Right forelimb (tissue), 1 donor: ENCODE measurements at regions not wholly inside any gene's neighbourhood (a gene's known extent, or its start where the extent isn't known, plus 50 kb on each side); places are given as distances from the start of the nearest gene placed in this dataset.

Source experiments
- DNase-seq: peaks from one replicate; pipeline ENCODE4 v3.0.0-alpha.2; 2018

DNA sequence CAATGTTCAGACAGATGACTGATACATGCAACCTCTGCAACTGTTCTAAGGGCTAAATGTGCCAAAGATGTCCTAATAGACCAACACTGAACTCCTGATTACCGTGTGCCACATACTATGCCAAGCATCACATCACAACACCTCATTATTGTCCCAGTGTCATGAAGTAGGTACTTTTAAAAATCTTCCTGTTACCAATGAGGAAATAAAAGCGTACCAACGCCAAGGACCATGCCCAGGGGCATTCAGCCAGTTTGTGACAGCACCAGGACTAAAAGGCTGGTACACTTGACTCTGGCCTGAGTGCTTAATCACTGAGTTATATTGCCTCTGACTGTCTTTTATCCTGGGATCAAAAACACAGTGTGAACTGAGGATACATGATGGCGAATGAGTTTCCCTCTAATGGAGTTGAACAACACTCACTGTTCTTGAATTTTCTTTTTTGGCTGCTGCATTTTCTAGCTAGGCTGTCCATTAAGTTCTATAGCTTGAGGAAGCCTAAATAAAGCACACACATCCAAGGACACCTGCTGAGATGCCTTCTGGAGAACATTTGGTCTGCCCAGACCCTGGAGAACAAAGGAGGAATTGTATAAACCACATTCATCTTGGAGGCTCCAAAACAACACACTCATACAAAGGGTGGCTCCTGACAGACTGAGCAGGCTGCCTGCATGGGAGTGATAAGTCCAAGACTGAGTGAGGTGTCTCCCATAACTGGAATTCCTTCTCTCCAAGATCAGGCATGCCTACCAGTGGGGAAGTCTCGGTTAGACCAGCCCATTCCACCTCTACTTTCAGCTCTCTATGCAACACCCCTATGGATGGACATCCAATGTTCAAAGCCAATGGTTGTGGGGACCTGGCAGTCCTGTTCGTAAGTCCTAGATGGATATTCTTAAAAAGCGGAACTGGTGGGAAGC lies 126.7 kb upstream of the PRICKLE2 start:
- DNase-seq = no peak

GRCh38 chr3:64349551-64349950 lies 124.3 kb upstream of the PRICKLE2 start:
- DNase-seq = no peak

DNA sequence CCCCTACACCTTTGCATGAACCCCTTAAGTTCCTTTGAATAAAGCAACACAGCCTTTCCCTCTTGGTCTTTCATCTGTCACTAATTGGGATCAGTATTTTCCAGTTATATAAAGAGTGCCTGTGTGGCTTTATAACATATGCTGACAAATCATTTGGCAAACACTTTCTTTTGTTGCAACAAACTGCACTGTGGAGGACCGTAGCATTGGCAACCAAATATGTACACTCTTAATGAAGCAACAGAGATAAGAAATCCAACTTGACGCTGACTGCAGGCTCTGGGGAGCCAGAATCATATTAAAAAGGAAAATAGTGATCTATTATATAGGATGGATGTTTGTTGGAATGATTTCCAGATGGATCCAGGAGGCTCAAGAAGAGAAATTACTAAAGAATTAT lies 120.1 kb upstream of the PRICKLE2 start:
- DNase-seq = no peak

DNA sequence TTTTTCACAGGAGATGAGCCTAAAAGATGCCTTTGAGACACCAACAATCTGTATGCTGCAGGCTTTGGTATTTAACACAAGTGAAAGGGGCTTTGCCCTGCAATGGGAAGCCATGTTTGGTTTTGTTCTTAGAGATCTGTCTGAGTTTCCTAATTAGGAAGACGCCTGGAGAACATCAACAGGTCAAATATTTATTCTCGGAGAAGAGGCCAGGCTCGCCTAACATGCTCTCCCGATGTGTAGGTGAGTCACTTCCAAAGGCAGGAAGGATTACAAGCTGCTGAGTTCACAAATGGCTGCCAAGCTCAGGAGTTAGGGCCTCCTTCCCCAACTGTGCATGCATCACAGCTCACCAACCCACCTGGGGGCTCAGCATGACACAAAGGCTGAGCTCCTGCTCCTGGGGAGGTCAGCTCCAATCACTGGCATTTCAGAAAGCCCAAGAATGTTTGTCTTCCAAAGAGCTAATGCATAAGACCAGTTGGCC lies 119.5 kb upstream of the PRICKLE2 start:
- DNase-seq = no peak

DNA sequence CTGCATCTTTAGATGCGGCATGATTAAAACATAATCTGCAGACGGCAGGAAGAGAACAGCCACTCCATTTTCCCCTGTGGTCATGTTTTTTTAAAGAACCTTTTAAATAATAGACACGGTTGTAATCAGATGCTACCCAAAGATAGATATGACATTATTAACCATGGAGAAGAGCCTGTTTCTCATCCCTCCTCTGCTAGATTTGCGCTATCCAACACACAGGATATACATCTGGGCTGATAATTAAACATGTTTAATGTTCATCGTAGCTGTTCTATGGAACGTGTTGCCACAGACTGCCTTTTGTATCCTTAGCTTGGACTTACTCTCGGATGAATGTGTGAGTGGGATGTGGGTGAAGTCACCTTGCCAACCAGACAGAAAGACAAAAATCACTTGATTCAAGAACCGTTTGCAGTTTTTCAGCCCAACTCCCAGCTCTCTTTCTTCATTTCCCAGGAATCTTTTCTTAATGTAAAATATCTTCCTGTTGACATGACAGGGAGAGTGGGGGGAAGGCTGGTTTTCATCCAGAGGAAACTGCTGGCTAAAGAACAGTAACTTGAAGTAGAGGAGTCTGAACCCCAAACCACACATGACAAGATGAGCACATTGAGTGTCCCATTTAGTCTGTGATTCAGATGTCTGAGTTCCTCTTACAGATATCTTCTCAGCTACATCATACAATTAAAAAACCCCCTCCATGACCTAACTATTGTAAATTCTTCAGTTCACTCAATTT lies 118.6 kb upstream of the PRICKLE2 start:
- no peak for DNase-seq

GRCh38 chr3:64342940-64343688 lies 117.8 kb upstream of the PRICKLE2 start:
- no peak for DNase-seq

DNA sequence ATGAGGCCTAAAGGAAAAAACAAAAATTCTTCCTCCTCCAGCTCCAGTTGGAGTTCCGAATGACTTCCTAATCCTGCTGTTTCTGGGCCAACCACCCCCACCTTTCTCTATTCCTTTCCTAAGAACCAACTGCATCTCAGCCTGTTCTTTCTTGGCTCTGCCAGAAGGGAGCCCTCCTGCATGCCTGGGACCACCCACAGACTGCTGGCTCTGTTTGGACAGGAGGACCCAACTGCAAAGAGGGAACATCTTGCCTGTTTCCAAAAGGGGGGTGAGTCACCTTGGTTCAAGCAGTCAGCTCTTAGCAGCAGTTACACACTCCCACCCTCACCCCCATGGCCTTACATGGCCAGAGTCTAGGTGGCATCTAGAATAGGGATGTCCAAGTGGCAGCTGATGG lies 116.0 kb upstream of the PRICKLE2 start:
- DNase-seq = peak; percentile 55

DNA sequence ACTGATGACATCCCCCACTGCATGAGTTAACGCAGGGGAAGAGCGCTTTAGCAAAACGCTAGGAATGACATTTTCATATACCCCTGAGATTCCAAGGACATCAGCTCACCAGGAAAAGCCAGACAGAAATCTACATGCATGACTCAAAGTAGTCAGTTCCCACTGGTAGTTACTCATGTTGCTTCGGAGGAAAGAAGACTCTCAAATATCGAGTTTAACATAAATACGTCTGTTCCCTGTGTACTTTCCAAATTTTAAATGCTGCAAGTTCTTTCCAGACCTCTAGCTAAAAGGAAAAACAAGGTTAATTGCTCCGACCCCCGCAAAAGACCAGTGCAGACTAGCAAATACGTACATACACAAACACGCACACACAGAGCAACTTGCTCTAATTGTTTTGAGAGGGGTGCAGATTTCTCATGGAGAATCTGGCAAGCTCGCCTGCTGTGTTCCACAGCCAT lies 115.4 kb upstream of the PRICKLE2 start:
- DNase-seq = peak; percentile 68

DNA sequence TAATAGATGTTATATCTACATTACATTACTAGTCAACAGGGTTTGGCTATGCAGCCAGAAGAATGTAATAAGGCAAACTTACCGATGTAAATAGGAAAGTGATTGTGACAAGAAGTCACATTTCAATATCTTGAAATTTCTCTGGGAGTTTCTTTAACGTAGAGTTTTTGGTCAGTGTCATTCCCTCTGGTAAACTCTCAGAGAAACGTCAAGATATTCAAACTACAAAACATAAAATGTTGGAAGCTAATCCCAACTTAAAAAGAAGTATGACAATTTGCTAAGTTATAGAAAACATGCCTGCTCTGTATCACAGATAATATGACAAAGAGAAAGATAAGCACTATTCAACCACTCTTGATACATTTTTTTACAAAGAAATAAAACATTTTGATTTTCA lies 111.2 kb upstream of the PRICKLE2 start:
- DNase-seq = no peak

GRCh38 chr3:64332459-64333350 lies 107.4 kb upstream of the PRICKLE2 start:
- DNase-seq = no peak

- no peak for DNase-seq
Observed at GRCh38 chr3:64331605-64332004, 106.3 kb upstream of the PRICKLE2 start.

DNA sequence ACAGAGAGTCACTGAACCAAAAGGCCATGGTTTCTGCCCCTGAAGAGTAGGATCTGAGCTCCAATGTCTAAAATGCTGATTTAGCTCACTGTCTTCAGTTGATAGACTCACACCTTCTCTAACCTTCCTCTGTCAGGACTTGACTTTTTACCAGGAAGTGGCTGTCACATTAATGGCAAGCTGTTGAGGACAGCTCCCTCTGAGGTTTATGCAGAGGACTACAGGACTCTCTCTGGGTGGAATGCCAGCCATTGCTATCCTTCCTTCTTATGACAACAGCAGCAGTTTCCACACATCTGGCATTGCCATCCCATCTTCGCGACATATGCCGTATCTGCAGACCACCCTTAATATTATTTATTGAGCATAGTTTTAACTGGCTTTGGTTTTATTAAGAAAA lies 103.8 kb upstream of the PRICKLE2 start:
- DNase-seq = no peak

- DNase-seq = peak; percentile 74
Observed at GRCh38 chr3:64327100-64327804, 102.0 kb upstream of the PRICKLE2 start.

DNA sequence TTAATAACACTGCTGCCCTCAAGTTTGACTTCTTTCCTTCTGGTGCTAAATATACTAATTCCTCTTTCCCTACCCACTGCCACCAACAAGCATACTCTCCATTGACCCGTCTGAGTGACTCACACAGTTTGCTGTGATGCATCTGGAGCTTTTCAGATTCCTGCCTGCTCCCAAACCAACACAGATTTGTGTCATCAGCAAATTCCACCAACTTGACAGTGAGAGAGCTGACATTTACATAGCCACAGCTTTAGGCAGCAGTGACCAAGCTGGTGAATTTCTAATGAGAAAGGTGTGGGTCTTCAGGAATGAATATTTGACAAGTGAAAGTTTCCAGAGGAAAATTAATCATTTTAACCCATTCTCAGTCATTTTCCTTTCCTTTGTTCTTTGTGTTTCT lies 96.5 kb upstream of the PRICKLE2 start:
- DNase-seq = no peak

GRCh38 chr3:64319391-64319790 lies 94.1 kb upstream of the PRICKLE2 start:
- no peak for DNase-seq

DNA sequence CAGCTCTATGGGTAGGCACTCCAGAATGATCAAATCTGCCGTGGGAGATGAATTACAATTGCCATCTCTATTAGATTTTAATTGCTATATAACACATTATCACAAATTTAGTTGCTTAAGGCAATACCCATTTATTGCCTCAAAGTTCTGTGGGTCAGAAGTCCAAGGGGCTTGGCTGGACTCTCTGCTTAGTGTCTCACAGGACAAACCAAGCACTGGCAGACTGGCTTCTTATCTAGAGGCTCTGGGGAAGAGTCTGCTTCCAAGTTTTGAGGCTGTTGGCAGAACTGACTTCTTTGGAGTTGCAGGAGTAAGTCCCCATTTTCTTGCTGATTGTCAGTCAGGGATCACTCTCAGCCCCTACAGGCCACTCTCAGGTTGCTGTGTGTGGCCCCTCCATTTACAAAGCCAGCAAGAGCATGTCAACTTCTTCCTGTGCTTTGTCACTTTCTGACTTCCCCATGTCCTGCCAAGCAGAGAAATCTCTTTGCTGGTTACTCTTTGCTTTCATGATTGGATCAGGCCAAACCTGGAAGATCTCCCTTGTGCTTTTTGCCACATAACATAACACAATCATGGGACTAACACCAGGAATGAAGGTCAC lies 93.5 kb upstream of the PRICKLE2 start:
- no peak for DNase-seq

GRCh38 chr3:64318001-64318400 lies 92.7 kb upstream of the PRICKLE2 start:
- no peak for DNase-seq

- no peak for DNase-seq
Observed at GRCh38 chr3:64316971-64317370, 91.7 kb upstream of the PRICKLE2 start.

GRCh38 chr3:64311424-64312061 lies 86.3 kb upstream of the PRICKLE2 start:
- no peak for DNase-seq

DNA sequence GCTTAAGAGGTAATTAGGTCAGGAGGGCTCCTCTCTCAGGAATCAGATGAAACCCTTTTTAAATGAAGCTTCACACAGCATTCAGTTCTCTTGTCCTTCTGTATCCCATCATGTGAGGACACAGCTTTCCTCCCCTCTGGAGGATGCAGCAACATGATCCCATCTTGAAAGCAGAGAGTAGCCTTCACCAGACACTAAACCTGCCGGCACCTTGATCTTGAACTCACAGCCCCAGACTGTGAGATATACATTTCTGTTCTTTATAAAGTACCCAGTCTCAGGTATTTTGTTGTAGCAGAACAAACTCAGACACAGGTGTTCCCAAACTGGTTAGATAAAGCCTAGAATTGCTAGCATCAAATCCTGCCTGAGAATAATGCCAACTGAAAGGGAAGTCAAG lies 83.7 kb upstream of the PRICKLE2 start:
- DNase-seq = no peak
